T-helper 1 cell (primary cell): ENCODE measurements at regions not wholly inside any gene's neighbourhood (a gene's known extent, or its start where the extent isn't known, plus 50 kb on each side); places are given as distances from the start of the nearest gene placed in this dataset.
"Not testable (repeated sequence)": the region's sequence is repeated elsewhere in the genome, so short reads cannot be mapped to it uniquely, and the experiment has no call there.

Experiments
- DNase-seq, 5 donors: peaks; one replicate each; pipeline ENCODE4 v3.0.0-alpha.2; 2012 to 2020

- DNase-seq, result no peak
These were observed 658.7 kb upstream of the CHRM3 start for GRCh38 chr1:238727670-238728069.

GRCh38 chr1:238722812-238723211, 663.6 kb upstream of the CHRM3 start:
- DNase-seq, result no peak

GRCh38 chr1:238710697-238711096, 675.7 kb upstream of the CHRM3 start:
- no peak for DNase-seq

- DNase-seq, result no peak
These were observed 685.3 kb upstream of the CHRM3 start for GRCh38 chr1:238701024-238701423.

- no peak for DNase-seq
These were observed 696.0 kb upstream of the CHRM3 start for GRCh38 chr1:238690415-238690814.

- not testable (repeated sequence) for DNase-seq
These were observed 701.8 kb upstream of the CHRM3 start for GRCh38 chr1:238684576-238684975.

GRCh38 chr1:238681451-238681850, 704.9 kb upstream of the CHRM3 start:
- DNase-seq, result no peak

- DNase-seq, result no peak
These were observed 705.3 kb upstream of the CHRM3 start for GRCh38 chr1:238681021-238681420.

GRCh38 chr1:238677567-238677966, 708.8 kb upstream of the CHRM3 start:
- no peak for DNase-seq

GRCh38 chr1:238675221-238675620, 711.1 kb upstream of the CHRM3 start:
- DNase-seq, result no peak

GRCh38 chr1:238674316-238674715, 712.1 kb upstream of the CHRM3 start:
- no peak for DNase-seq

GRCh38 chr1:238673561-238673960, 712.8 kb upstream of the CHRM3 start:
- DNase-seq, result no peak

- no peak for DNase-seq
These were observed 713.6 kb upstream of the CHRM3 start for GRCh38 chr1:238672806-238673205.

- DNase-seq, result no peak
These were observed 714.1 kb upstream of the CHRM3 start for GRCh38 chr1:238672262-238672661.

GRCh38 chr1:238664139-238664538, 722.2 kb upstream of the CHRM3 start:
- no peak for DNase-seq

GRCh38 chr1:238660849-238661248, 725.5 kb upstream of the CHRM3 start:
- no peak for DNase-seq

- DNase-seq, result no peak
These were observed 727.6 kb upstream of the CHRM3 start for GRCh38 chr1:238658763-238659162.

GRCh38 chr1:238653693-238654321, 732.6 kb upstream of the CHRM3 start:
- DNase-seq, result no peak

GRCh38 chr1:238652346-238652968, 733.9 kb upstream of the CHRM3 start:
- no peak for DNase-seq

- DNase-seq, result no peak
These were observed 737.2 kb upstream of the CHRM3 start for GRCh38 chr1:238649200-238649599.

- no peak for DNase-seq
These were observed 737.6 kb upstream of the CHRM3 start for GRCh38 chr1:238648751-238649150.

- no peak for DNase-seq
These were observed 738.1 kb upstream of the CHRM3 start for GRCh38 chr1:238648296-238648695.

GRCh38 chr1:238647877-238648276, 738.5 kb upstream of the CHRM3 start:
- no peak for DNase-seq

- DNase-seq, result no peak
These were observed 744.1 kb upstream of the CHRM3 start for GRCh38 chr1:238642231-238642630.

- no peak for DNase-seq
These were observed 746.5 kb upstream of the CHRM3 start for GRCh38 chr1:238639861-238640260.
